ENCODE measurements at regions not wholly inside any gene's neighbourhood (a gene's known extent, or its start where the extent isn't known, plus 50 kb on each side); places are given as distances from the start of the nearest gene placed in this dataset.

DNA sequence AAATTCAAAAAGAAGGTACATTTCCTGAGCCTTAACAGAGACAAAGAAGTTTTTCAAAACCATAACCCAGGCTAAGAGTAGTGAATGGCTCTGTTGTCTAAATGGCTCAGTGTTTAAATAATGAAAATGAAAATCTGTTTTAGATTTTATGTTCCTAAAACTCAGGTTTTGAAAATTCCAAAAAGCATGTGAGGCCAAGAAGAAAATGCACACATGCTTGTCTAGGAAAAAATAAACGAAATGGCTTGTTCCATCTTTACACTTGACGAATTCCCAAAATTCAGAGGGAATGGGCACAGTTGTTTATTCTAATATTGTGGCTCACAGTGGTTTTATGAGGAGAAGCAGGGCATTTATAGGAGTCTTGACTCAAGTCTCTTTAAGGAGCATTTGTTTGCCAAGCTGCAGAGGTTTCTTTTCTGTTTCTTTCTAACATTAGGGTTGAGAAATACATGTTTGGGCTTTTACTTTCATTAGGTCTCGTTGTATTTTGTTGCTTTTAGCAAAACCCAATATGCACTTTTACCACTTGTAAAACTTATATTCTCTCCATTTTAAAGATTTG is 527.6 kb upstream of the ANKRD30A start:
- no peak overlapping the region for H3K27ac ChIP-seq
- no peak overlapping the region for H3K4me3 ChIP-seq
- TF ChIP-seq, protein P1, sequence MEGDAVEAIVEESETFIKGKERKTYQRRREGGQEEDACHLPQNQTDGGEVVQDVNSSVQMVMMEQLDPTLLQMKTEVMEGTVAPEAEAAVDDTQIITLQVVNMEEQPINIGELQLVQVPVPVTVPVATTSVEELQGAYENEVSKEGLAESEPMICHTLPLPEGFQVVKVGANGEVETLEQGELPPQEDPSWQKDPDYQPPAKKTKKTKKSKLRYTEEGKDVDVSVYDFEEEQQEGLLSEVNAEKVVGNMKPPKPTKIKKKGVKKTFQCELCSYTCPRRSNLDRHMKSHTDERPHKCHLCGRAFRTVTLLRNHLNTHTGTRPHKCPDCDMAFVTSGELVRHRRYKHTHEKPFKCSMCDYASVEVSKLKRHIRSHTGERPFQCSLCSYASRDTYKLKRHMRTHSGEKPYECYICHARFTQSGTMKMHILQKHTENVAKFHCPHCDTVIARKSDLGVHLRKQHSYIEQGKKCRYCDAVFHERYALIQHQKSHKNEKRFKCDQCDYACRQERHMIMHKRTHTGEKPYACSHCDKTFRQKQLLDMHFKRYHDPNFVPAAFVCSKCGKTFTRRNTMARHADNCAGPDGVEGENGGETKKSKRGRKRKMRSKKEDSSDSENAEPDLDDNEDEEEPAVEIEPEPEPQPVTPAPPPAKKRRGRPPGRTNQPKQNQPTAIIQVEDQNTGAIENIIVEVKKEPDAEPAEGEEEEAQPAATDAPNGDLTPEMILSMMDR (IDR thresholded peaks at IDR 0.05): no peak
- DNase-seq (ENCODE audit: low spot score): no peak

DNA sequence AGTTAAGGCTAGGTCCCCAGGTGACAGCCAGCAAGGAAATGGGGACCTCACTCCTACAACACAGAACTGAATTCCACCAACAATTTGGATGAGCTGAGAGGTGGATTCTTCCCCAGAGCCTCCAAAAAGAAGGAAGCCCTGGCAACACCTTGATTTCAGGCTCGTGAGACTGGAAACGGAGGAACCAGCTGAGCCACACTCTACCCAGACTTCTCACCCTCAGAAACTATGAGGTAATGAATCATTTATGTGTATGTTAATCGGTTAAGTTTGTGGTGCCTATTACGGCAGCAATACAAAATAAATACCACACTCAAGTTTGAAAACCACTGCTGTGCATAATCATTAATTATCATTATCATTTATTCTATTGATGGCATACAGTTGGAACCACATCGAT is 532.4 kb upstream of the ANKRD30A start:
- TF ChIP-seq, protein P1 (IDR thresholded peaks at IDR 0.05): no peak

GRCh38 chr10:36591436-36591835 is 534.0 kb upstream of the ANKRD30A start:
- Histone ChIP-seq H3K27ac (no peak overlapping the region), H3K4me3 (no peak overlapping the region)
- TF ChIP-seq, protein P1 (IDR thresholded peaks at IDR 0.05): no peak
- no peak for DNase-seq (ENCODE audit: low spot score)

More for the DNA sequence above, 532.4 kb upstream of the ANKRD30A start:
- no peak for DNase-seq (ENCODE audit: low spot score)
- H3K27ac ChIP-seq: no peak overlapping the region
- no peak overlapping the region for H3K4me3 ChIP-seq

DNA sequence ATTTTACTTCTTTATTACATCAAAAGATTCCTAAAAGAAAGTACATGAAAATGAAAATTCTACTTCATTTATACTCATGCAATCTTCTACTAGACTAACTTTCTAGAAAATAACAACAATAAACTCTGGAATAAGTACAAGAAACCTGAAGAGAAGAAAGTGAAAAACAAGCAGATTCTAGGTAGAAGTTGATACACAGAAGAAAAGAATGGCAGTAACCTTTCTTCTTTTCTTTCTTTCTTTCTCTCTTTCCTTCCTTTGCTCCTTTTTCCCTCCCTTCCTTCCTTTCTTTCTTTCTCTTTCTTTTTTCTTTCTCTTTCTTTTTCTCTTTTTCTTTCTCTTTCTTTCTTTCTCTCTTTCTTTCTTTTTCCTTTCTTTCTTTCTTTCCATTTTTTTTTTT is 541.7 kb upstream of the ANKRD30A start:
- TF ChIP-seq, protein P1 (IDR thresholded peaks at IDR 0.05): no peak
- Histone ChIP-seq H3K27ac (no peak overlapping the region), H3K4me3 (no peak overlapping the region)
- no peak for DNase-seq (ENCODE audit: low spot score)

GRCh38 chr10:36581237-36581636 is 544.2 kb upstream of the ANKRD30A start:
- TF ChIP-seq, protein P1 (IDR thresholded peaks at IDR 0.05): no peak
- no peak for DNase-seq (ENCODE audit: low spot score)
- Histone ChIP-seq H3K27ac (no peak overlapping the region), H3K4me3 (no peak overlapping the region)

DNA sequence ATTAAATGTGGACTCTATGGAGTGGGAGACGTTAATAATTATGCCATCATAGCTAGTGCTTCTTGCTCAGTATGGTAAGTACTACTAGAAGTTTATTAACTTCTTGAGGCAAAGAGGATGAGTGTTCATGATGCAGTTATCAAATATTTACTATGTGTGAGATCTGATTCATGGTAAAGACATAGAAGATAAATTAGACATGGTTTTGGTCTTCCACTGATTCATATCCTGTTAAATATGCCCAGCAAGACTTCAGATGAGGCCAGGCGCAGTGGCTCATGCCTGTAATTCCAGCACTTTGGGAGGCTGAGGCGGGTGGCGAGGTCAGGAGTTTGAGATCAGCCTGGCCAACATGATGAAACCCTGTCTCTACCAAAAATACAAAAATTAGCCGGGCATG is 547.1 kb upstream of the ANKRD30A start:
- no peak overlapping the region for H3K27ac ChIP-seq
- TF ChIP-seq, protein P1 (IDR thresholded peaks at IDR 0.05): no peak
- H3K4me3 ChIP-seq: no peak overlapping the region
- no peak for DNase-seq (ENCODE audit: low spot score)

GRCh38 chr10:36577126-36577525 is 548.3 kb upstream of the ANKRD30A start:
- TF ChIP-seq, protein P1 (IDR thresholded peaks at IDR 0.05): no peak
- H3K4me3 ChIP-seq: no peak overlapping the region
- H3K27ac ChIP-seq: no peak overlapping the region
- no peak for DNase-seq (ENCODE audit: low spot score)
